Neural cell (in vitro differentiated cells): ENCODE measurements at regions not wholly inside any gene's neighbourhood (a gene's known extent, or its start where the extent isn't known, plus 50 kb on each side); places are given as distances from the start of the nearest gene placed in this dataset.
"Not testable (repeated sequence)": the region's sequence is repeated elsewhere in the genome, so short reads cannot be mapped to it uniquely, and the experiment has no call there.

Source experiments
- EP300 ChIP-seq: fragments of 450-650 bp; conservative IDR thresholded peaks from 2 replicates; pipeline ENCODE4 v1.6.1; 2014; ENCODE audit warnings: antibody characterized with exemption, mild to moderate bottlenecking, moderate library complexity; ENCODE audit not compliant: poor library complexity, severe bottlenecking
- EZH2 ChIP-seq: fragments of 200-600, 300-800 bp; shearing (Covaris generic), sonication (generic); IDR thresholded peaks from 2 replicates; pipeline ENCODE4 v1.6.1; 2014; ENCODE audit warnings: antibody characterized with exemption, low read length, borderline replicate concordance, mild to moderate bottlenecking; ENCODE audit not compliant: insufficient read depth, poor library complexity, severe bottlenecking
- POLR2AphosphoS5 ChIP-seq: IDR thresholded peaks from 2 replicates; pipeline ENCODE4 v1.6.1; 2012
- RAD21 ChIP-seq: fragments of 450-650 bp; conservative IDR thresholded peaks from 2 replicates; pipeline ENCODE4 v1.6.1; 2014; ENCODE audit warnings: antibody characterized with exemption, mild to moderate bottlenecking, moderate library complexity
- SMC3 ChIP-seq: fragments of 450-650 bp; conservative IDR thresholded peaks from 2 replicates; pipeline ENCODE4 v1.6.1; 2014; ENCODE audit warnings: antibody characterized with exemption, mild to moderate bottlenecking, moderate library complexity; ENCODE audit not compliant: poor library complexity
- TF ChIP-seq, protein P1 (sequence below): fragments of 450-650 bp; IDR thresholded peaks from 2 replicates; pipeline ENCODE4 v1.5.1; 2014; ENCODE audit warnings: antibody characterized with exemption, mild to moderate bottlenecking, moderate library complexity; ENCODE audit not compliant: poor library complexity, severe bottlenecking
- TF ChIP-seq, protein P2 (sequence below): IDR thresholded peaks from 2 replicates; pipeline ENCODE4 v1.6.1; 2012; ENCODE audit warnings: borderline replicate concordance

DNA sequence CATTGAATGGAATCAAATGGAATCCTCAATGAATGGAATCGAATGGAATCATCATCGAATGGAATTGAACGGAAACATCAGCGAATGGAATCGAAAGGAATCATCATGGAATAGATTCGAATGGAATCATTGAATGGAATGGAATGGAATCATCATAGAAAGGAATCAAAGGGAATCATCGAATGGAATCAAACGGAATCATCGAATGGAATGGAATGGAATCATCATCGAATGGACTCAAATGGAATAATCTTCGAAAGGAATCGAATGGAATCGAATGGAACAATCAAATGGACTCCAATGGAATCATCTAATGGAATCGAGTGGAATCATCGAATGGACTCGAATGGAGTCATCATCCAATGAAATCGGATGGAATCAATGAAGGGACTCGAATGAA, 222.6 kb downstream of the SHCBP1 start:
- not testable (repeated sequence) for TF ChIP-seq SMC3, RAD21, EZH2, EP300, POLR2AphosphoS5
- TF ChIP-seq, protein P1, sequence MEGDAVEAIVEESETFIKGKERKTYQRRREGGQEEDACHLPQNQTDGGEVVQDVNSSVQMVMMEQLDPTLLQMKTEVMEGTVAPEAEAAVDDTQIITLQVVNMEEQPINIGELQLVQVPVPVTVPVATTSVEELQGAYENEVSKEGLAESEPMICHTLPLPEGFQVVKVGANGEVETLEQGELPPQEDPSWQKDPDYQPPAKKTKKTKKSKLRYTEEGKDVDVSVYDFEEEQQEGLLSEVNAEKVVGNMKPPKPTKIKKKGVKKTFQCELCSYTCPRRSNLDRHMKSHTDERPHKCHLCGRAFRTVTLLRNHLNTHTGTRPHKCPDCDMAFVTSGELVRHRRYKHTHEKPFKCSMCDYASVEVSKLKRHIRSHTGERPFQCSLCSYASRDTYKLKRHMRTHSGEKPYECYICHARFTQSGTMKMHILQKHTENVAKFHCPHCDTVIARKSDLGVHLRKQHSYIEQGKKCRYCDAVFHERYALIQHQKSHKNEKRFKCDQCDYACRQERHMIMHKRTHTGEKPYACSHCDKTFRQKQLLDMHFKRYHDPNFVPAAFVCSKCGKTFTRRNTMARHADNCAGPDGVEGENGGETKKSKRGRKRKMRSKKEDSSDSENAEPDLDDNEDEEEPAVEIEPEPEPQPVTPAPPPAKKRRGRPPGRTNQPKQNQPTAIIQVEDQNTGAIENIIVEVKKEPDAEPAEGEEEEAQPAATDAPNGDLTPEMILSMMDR, result not testable (repeated sequence)
- TF ChIP-seq, protein P2, sequence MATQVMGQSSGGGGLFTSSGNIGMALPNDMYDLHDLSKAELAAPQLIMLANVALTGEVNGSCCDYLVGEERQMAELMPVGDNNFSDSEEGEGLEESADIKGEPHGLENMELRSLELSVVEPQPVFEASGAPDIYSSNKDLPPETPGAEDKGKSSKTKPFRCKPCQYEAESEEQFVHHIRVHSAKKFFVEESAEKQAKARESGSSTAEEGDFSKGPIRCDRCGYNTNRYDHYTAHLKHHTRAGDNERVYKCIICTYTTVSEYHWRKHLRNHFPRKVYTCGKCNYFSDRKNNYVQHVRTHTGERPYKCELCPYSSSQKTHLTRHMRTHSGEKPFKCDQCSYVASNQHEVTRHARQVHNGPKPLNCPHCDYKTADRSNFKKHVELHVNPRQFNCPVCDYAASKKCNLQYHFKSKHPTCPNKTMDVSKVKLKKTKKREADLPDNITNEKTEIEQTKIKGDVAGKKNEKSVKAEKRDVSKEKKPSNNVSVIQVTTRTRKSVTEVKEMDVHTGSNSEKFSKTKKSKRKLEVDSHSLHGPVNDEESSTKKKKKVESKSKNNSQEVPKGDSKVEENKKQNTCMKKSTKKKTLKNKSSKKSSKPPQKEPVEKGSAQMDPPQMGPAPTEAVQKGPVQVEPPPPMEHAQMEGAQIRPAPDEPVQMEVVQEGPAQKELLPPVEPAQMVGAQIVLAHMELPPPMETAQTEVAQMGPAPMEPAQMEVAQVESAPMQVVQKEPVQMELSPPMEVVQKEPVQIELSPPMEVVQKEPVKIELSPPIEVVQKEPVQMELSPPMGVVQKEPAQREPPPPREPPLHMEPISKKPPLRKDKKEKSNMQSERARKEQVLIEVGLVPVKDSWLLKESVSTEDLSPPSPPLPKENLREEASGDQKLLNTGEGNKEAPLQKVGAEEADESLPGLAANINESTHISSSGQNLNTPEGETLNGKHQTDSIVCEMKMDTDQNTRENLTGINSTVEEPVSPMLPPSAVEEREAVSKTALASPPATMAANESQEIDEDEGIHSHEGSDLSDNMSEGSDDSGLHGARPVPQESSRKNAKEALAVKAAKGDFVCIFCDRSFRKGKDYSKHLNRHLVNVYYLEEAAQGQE, result not testable (repeated sequence)
